Ascending aorta (tissue), 2 donors: ENCODE measurements at regions not wholly inside any gene's neighbourhood (a gene's known extent, or its start where the extent isn't known, plus 50 kb on each side); places are given as distances from the start of the nearest gene placed in this dataset.

ENCODE experiments used
- DNase-seq, 2 donors: peaks; one replicate each; pipeline ENCODE4 v3.0.0-alpha.2; 2019; ENCODE audit warnings: low spot score in 2 of 2
- H3K27ac ChIP-seq, 2 donors: fragments of 200-600 bp; sonication (generic); one replicate each; pipeline ENCODE4 v1.5.1; 2016 to 2017; ENCODE audit warnings: mild to moderate bottlenecking in 1 of 2
- H3K27me3 ChIP-seq: fragments of 200-600 bp; sonication (generic); one replicate; pipeline ENCODE4 v1.5.1; 2017
- H3K36me3 ChIP-seq, 2 donors: fragments of 200-600 bp; sonication (generic); one replicate each; pipeline ENCODE4 v1.5.1; 2016
- H3K4me1 ChIP-seq, 2 donors: fragments of 200-600 bp; sonication (generic); one replicate each; pipeline ENCODE4 v1.5.1; 2016 to 2017; ENCODE audit warnings: mild to moderate bottlenecking in 1 of 2
- H3K4me3 ChIP-seq, 2 donors: fragments of 200-600 bp; sonication (generic); one replicate each; pipeline ENCODE4 v1.5.1; 2016 to 2017; ENCODE audit warnings: mild to moderate bottlenecking in 1 of 2
- H3K9me3 ChIP-seq, 2 donors: fragments of 200-600 bp; sonication (generic); one replicate each; pipeline ENCODE4 v1.5.1; 2016
- CTCF ChIP-seq, 3 experiments: fragments of 200-600 bp in 2 of 3; fragments of 450-650 bp in 1 of 3; sonication (generic) in 2 of 3; IDR thresholded peaks; one replicate each; pipeline ENCODE4 v1.5.1; 2016 to 2019; ENCODE audit warnings: antibody characterized with exemption in 3 of 3, mild to moderate bottlenecking in 1 of 3, moderate library complexity in 1 of 3
- intact Hi-C: fragments of 100-400 bp; cut with DNase I; formaldehyde crosslinking; loops from one replicate; pipeline ENCODE4 v1.15.1; 2023

GRCh38 chr3:72533591-72534473, 314.4 kb downstream of the SHQ1 start:
- Histone ChIP-seq H3K36me3 (no peaks in the 10 kb centered on the region), H3K4me1 (no peaks in the 10 kb centered on the region), H3K9me3 (no peaks in the 10 kb centered on the region), H3K27ac (no peak overlapping the region), H3K4me3 (no peak overlapping the region), H3K27me3 (no peaks in the 10 kb centered on the region)
- no peak for TF ChIP-seq CTCF (IDR thresholded peaks at IDR 0.05)
- DNase-seq, result no peak
- intact Hi-C loops, result no loop called here

GRCh38 chr3:72530426-72530825, 317.8 kb downstream of the SHQ1 start:
- Histone ChIP-seq H3K4me1 (no peaks in the 10 kb centered on the region), H3K36me3 (no peaks in the 10 kb centered on the region), H3K4me3 (no peak overlapping the region), H3K27ac (no peak overlapping the region), H3K9me3 (no peaks in the 10 kb centered on the region), H3K27me3 (no peaks in the 10 kb centered on the region)
- no peak for DNase-seq
- no peak for TF ChIP-seq CTCF (IDR thresholded peaks at IDR 0.05)
- intact Hi-C loops, result no loop called here

- Histone ChIP-seq H3K4me1 (no peaks in the 10 kb centered on the region), H3K27me3 (no peaks in the 10 kb centered on the region), H3K27ac (no peak overlapping the region), H3K4me3 (no peak overlapping the region), H3K9me3 (no peaks in the 10 kb centered on the region), H3K36me3 (no peaks in the 10 kb centered on the region)
- DNase-seq, result no peak
- TF ChIP-seq CTCF (IDR thresholded peaks at IDR 0.05), result no peak
- intact Hi-C loops, result no loop called here
Measured at GRCh38 chr3:72529081-72529480, 319.2 kb downstream of the SHQ1 start.

GRCh38 chr3:72523429-72524151, 324.7 kb downstream of the SHQ1 start:
- no peak overlapping the region for H3K4me3 ChIP-seq
- no peaks in the 10 kb centered on the region for H3K36me3 ChIP-seq
- no peaks in the 10 kb centered on the region for H3K4me1 ChIP-seq
- H3K27ac ChIP-seq, result no peak overlapping the region
- no peaks in the 10 kb centered on the region for H3K27me3 ChIP-seq
- peak in 1 of 2 donors; percentile 65 for DNase-seq
- no peak for TF ChIP-seq CTCF (IDR thresholded peaks at IDR 0.05)
- H3K9me3 ChIP-seq, result no peaks in the 10 kb centered on the region
- intact Hi-C loops, result no loop called here

- H3K4me1 ChIP-seq, result no peaks in the 10 kb centered on the region
- TF ChIP-seq CTCF (IDR thresholded peaks at IDR 0.05), result no peak
- no peak for DNase-seq
Measured at GRCh38 chr3:72520690-72521308, 327.4 kb downstream of the SHQ1 start.

More at GRCh38 chr3:72520690-72521308, 327.4 kb downstream of the SHQ1 start:
- no peak overlapping the region for H3K4me3 ChIP-seq
- intact Hi-C loops, result no loop called here
- H3K27me3 ChIP-seq, result no peaks in the 10 kb centered on the region
- H3K9me3 ChIP-seq, result no peaks in the 10 kb centered on the region
- no peak overlapping the region for H3K27ac ChIP-seq
- no peaks in the 10 kb centered on the region for H3K36me3 ChIP-seq
